Cerebellar cortex (tissue), 1 donor: ENCODE measurements at regions not wholly inside any gene's neighbourhood (a gene's known extent, or its start where the extent isn't known, plus 50 kb on each side); places are given as distances from the start of the nearest gene placed in this dataset.

Source experiments
- DNase-seq: peaks from one replicate; pipeline ENCODE4 v3.0.0-alpha.2; 2015; ENCODE audit warnings: low spot score

DNA sequence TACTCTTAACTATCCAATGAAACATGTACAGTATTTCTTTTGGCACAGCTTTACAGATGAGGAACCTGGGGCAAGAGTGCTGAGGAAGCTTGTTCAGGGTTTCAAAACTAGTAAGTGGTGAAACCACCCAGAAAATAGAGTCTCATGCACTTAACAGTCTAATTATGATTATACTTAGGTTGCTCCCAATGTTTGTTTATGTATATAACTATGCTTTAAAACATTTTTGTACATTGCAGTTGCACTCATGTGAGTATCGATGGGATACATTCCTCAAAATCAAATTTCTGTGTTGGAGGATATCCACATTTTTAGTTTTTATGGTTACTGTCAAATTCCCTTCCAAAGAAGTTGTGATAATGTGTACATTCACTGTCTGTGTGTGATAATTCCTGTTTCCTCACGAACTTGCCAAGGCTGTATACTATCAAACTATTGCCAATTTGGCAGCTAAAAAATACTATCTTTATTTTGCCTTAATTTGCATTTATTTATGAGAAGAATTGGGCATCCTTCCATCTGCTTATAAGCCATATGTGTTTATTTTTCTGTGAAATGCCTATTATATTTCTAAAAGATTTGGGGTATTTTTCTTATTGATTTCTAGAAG, 143.9 kb upstream of the SSTR1 start:
- DNase-seq, result no peak

DNA sequence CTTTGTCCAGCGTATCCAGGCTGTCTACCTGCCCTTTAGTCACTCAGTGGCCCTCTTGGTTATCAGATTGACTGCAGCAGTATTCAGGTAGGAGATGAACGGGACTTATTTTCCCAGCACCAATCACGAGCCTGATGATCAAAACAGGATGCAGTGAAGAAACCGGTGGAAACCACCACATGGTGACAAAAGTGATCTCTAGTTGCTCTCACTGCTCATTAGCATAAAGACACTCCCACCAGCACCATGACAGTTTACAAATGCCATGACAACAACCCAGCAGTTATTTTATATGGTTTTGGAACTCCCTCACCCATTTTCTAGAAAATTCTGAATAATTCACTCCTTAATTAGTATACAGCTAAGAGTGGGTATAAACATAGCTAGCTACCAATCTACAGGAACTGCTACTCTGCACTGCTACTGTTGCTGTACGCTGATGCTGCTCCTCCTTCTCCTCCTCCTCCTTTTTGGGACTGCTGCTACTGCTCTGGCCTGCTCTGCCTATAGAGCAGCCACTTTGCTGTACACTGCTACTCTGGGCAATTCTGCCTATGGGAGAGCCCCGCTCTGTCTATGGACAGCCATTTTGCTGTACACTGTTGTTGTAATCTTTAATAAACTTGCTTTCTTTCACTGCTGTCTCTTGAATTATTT, 142.5 kb upstream of the SSTR1 start:
- DNase-seq, result no peak

- DNase-seq, result no peak
Measured at GRCh38 chr14:38070061-38070588, 137.6 kb upstream of the SSTR1 start.

GRCh38 chr14:38073641-38074040, 134.1 kb upstream of the SSTR1 start:
- DNase-seq, result no peak

DNA sequence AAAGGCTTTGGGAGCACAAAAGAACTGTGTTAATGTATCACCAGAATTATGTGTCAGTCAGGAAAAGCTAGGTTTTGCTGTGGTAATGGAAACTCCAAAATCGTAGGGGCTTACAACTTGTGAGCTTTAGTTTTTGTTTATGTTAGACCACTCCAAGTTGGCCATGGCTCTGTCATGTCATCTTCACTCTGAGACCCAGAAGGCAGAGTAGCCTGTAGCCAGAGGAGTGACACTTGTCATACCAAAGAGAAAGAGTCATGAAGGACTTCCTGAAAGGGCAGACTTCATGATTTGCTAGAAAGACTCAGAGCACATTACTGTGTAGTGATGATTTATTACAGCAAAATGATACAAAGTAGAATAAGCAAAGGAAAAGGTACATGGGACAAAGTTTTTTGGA, 133.6 kb upstream of the SSTR1 start:
- no peak for DNase-seq

GRCh38 chr14:38074754-38075153, 132.9 kb upstream of the SSTR1 start:
- no peak for DNase-seq

DNA sequence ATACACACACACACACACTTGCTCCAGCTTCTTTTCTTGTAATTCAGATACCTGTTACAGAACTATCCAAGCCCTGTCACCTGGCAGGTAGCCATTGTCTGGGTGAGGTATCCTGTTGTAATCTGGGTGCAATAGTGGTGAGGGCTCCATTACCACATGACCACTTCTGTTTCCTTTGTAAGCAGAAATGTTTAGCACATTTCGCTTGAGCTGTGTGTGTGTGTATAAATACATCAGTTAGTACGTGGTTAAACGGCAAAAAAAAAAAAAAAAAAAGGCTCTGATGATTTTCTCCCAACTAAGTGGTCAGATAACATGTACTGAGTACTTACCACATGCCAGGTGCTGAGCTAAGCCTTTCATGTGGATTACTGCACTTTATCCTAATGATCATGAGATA, 129.3 kb upstream of the SSTR1 start:
- no peak for DNase-seq

GRCh38 chr14:38079268-38079667, 128.4 kb upstream of the SSTR1 start:
- no peak for DNase-seq

- DNase-seq, result no peak
Measured at GRCh38 chr14:38079886-38080285, 127.8 kb upstream of the SSTR1 start.

GRCh38 chr14:38080696-38081095, 127.0 kb upstream of the SSTR1 start:
- no peak for DNase-seq

DNA sequence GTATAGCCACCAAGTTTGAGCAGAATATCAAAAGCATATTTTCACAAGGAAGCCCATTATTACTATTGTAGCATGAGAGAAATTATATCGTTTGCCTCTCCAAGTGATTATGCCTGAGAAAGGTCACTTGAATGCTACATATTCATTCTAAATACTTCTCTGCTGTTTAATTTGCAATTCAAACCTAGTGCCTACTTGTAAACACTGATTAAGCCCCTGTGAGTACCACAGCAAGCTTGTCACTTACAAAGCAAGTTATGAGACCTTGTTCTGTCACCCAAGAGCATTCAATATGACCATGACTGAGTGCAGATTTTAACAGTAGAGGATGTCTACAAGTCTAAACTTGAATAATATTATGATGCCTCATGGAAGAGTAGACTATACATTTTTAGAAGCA, 124.7 kb upstream of the SSTR1 start:
- no peak for DNase-seq

- no peak for DNase-seq
Measured at GRCh38 chr14:38089123-38089522, 118.6 kb upstream of the SSTR1 start.

DNA sequence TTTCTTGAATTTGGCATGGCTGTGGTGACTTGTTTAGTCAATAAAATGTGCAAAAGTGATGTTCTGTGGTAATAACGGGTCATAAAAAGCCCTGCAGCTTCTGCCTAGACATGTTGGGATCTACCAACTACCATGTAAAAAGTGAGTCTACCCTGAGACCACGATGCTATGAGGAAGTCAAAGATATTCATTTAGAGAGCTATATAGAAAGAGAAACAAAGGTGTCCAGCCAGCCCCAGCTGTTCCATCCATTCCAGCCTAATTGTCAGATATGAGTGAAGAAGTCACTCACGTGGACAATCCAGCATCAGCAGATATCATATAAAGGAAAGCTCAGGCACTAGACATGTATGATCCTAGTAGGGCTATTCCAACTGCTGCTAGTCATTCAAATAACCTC, 117.2 kb upstream of the SSTR1 start:
- no peak for DNase-seq

DNA sequence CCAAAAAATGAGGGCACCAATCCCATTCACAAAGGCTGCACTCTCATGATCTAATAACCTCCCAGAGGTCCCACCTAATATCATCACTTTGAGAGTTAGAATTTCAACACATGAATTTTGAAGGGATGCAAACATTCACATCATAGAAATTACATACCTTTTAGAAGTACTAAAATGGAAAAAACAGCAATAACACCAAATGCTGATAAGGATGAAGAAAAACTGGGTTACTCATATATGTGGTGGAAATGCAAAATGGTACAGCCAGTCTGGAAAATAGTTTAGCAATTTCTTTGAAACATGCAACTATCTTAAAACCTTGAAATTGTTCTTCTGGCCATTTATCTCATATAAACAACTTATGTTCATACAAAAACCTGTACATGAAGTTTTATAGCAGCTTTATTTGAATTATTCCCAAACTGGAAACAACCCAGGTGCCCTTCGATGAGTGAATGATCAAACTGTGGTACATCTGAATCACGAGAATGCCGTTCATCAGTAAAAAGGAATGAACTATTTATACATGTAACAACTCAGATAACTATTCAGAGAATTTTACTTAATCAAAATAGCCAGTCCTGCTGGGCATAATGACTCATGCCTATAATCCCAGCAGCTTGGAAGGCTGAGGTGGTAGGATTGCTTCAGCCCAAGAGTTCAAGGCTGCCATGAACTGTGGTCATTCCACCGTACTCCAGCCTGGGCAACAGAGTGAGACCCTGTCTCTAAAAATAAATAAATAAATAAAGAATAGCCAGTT, 109.4 kb upstream of the SSTR1 start:
- no peak for DNase-seq

DNA sequence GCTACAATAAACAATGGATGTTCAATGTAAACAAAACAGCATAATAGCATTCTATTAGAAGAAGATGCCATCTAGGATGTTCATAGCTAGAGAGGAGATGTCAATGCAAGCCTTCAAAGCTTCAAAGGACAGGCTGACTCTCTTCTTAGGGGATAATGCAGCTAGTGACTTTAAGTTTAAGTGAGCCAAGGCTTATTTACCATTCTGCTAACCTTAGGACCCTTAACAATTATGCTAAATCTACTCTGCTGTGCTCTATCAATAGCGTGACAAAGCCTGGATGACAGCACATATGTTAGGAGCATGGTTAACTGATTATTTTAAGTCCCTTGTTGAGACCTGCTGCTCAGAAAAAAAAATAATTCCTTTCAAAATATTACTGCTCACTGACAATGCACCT, 106.0 kb upstream of the SSTR1 start:
- DNase-seq, result no peak

- DNase-seq, result no peak
Measured at GRCh38 chr14:38103542-38104225, 104.0 kb upstream of the SSTR1 start.

GRCh38 chr14:38105106-38105702, 102.5 kb upstream of the SSTR1 start:
- DNase-seq, result no peak

- no peak for DNase-seq
Measured at GRCh38 chr14:38107216-38107631, 100.5 kb upstream of the SSTR1 start.

GRCh38 chr14:38108681-38109080, 99.0 kb upstream of the SSTR1 start:
- no peak for DNase-seq

GRCh38 chr14:38110258-38110657, 97.4 kb upstream of the SSTR1 start:
- no peak for DNase-seq

DNA sequence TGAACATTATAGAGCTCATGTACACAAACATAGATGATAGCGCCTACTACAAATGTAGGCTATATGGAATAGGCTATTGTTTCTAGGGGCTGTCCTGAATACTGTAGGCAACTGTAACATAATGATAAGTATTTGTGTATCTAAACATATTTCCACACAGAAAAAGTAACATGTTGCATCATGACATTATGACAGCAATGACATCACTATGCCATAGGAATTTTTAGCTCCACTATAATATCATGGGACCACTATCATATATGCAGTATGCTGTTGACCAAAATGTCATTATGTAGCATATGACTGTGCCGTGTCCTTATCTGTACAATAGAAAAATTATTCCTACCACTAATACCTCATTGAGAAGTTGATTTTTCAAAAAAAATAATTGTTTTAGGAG, 96.7 kb upstream of the SSTR1 start:
- DNase-seq, result no peak

DNA sequence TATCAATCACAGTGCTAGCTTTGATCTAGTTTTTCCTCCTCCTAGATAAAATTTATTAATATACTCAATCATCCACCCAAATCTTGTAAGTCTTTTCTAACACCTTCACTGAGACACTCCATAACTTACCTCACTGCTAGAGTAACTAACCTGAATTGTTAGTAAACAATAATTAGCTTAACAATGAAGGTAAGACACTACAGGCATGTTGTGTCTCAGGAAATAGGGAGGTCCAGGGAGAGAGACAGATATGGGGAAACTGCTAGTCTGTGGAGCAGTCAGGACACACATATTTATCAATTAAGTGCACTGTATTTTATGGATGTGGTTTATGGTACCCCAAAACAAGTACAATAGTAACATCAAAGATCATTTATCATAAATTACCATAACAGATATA, 94.2 kb upstream of the SSTR1 start:
- no peak for DNase-seq
